ENCODE measurements at regions not wholly inside any gene's neighbourhood (a gene's known extent, or its start where the extent isn't known, plus 50 kb on each side); places are given as distances from the start of the nearest gene placed in this dataset.

DNA sequence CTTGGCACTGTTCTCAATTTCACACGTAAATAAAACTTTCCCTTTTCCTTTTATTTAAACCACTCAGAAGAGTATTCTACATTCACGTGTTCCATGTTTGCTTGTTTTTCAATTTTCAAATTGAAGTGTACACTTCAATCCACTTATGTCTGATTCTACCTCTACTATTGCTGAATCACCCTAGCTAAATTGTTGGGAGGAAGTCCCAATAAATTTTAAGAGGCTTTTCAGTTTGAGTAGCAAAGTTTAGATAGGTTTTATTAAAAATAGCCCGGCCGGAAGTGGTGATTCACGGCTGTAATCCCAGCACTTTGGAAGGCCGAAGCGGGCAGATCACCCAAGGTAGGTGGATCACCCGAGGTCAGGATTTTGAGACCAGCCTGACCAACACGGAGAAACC is 1414.7 kb upstream of the CELF2 start:
- Histone ChIP-seq H3K9me3 (no peaks in the 10 kb centered on the region), H3K4me1 (replicated peaks) (no peaks in the 10 kb centered on the region), H3K36me3 (no peaks in the 10 kb centered on the region), H3K27me3 (replicated peaks; ENCODE audit: insufficient read depth) (no peaks in the 10 kb centered on the region), H3K4me3 (no peak overlapping the region), H3K27ac (no peak overlapping the region)
- intact Hi-C loops (cut with DNase I) = no loop called here
- TF ChIP-seq POLR2A (IDR thresholded peaks at IDR 0.05) = no peak
- no peak for TF ChIP-seq POLR2AphosphoS5 (IDR thresholded peaks at IDR 0.05)
- TF ChIP-seq, protein P1, sequence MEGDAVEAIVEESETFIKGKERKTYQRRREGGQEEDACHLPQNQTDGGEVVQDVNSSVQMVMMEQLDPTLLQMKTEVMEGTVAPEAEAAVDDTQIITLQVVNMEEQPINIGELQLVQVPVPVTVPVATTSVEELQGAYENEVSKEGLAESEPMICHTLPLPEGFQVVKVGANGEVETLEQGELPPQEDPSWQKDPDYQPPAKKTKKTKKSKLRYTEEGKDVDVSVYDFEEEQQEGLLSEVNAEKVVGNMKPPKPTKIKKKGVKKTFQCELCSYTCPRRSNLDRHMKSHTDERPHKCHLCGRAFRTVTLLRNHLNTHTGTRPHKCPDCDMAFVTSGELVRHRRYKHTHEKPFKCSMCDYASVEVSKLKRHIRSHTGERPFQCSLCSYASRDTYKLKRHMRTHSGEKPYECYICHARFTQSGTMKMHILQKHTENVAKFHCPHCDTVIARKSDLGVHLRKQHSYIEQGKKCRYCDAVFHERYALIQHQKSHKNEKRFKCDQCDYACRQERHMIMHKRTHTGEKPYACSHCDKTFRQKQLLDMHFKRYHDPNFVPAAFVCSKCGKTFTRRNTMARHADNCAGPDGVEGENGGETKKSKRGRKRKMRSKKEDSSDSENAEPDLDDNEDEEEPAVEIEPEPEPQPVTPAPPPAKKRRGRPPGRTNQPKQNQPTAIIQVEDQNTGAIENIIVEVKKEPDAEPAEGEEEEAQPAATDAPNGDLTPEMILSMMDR (IDR thresholded peaks at IDR 0.05) = no peak
- DNase-seq (ENCODE audit: low spot score) = no peak
- 65% methylated on average over 9 of the region's 9 CpGs for WGBS

DNA sequence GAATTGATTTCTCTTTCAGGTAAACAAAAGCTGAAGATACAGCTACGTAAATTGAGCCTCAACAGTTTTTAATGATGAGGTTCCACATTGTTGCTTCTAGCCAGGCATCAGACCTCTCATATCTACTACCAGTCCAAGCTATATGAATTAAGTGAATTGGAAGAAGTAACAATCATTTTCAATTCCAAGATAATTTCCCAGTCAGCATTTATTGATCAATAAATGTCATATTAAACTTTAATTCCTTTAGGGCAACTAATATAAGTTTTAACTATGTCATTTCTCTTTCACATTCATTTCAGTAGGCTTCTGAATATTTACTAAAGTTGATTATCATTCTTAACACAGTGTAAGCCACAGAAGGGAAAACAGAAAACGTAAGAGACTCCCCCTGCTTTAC is 1413.7 kb upstream of the CELF2 start:
- TF ChIP-seq POLR2AphosphoS5 (IDR thresholded peaks at IDR 0.05) (no peak), POLR2A (IDR thresholded peaks at IDR 0.05) (no peak)
- TF ChIP-seq, protein P1 (IDR thresholded peaks at IDR 0.05) = no peak
- Histone ChIP-seq H3K9me3 (no peaks in the 10 kb centered on the region), H3K27me3 (replicated peaks; ENCODE audit: insufficient read depth) (no peaks in the 10 kb centered on the region), H3K4me3 (no peak overlapping the region), H3K27ac (no peak overlapping the region), H3K36me3 (no peaks in the 10 kb centered on the region), H3K4me1 (replicated peaks) (no peaks in the 10 kb centered on the region)
- no peak for DNase-seq (ENCODE audit: low spot score)
- WGBS = 39% methylated on average over 2 of the region's 2 CpGs
- intact Hi-C loops (cut with DNase I) = no loop called here

DNA sequence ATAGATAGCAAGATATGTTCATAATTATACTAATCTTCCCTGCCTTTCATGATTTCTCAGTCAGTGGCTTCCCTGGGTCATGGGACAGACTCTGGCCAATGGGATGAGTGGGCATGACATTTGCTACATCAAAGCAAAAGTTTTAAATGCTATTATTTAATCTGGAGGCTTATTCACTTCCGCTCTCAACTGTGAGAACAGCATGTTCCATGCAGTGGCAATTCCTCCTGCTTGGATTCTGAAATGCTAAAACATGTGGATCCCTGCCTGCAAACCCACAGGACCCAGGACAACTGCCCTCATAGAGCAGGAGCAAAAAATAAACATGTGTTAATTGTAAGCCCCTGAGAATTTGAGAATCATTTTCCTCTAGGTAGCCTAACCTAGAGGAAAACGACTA is 1412.4 kb upstream of the CELF2 start:
- 64% methylated on average over 2 of the region's 2 CpGs for WGBS
- H3K9me3 ChIP-seq = no peaks in the 10 kb centered on the region
- H3K27me3 ChIP-seq (replicated peaks; ENCODE audit: insufficient read depth) = no peaks in the 10 kb centered on the region
- H3K36me3 ChIP-seq = no peaks in the 10 kb centered on the region
- intact Hi-C loops (cut with DNase I) = no loop called here
- no peak overlapping the region for H3K4me3 ChIP-seq
- TF ChIP-seq POLR2AphosphoS5 (IDR thresholded peaks at IDR 0.05) = no peak
- no peak for TF ChIP-seq POLR2A (IDR thresholded peaks at IDR 0.05)
- TF ChIP-seq, protein P1 (IDR thresholded peaks at IDR 0.05) = no peak
- H3K4me1 ChIP-seq (replicated peaks) = no peaks in the 10 kb centered on the region
- H3K27ac ChIP-seq = no peak overlapping the region
- DNase-seq (ENCODE audit: low spot score) = no peak

DNA sequence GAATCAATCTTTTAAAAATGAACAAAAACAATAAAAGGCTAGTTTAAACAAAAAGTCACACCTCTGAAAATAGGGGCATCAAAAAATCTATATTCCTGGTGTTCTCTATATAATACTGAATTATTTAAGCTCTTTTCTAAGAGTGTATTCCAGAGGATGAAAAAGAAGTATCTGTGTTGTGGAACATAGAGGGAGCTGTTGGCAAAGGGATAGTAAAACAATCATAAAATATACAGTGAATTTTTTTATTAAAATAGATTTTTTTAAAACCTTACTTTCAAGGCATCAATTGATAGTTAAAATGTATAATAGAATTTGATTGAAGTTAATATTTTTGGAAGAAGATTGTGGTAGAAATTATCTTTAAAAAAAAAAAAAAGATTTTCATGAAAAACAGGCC is 1409.1 kb upstream of the CELF2 start:
- intact Hi-C loops (cut with DNase I) = no loop called here
- TF ChIP-seq POLR2AphosphoS5 (IDR thresholded peaks at IDR 0.05) = no peak
- TF ChIP-seq POLR2A (IDR thresholded peaks at IDR 0.05) = no peak
- TF ChIP-seq, protein P1 (IDR thresholded peaks at IDR 0.05) = peak in 2 of 4 experiments; percentile 15
- Histone ChIP-seq H3K27ac (no peak overlapping the region), H3K4me1 (replicated peaks) (no peaks in the 10 kb centered on the region), H3K4me3 (no peak overlapping the region), H3K36me3 (no peaks in the 10 kb centered on the region), H3K27me3 (replicated peaks; ENCODE audit: insufficient read depth) (no peaks in the 10 kb centered on the region), H3K9me3 (no peaks in the 10 kb centered on the region)
- DNase-seq (ENCODE audit: low spot score) = no peak

DNA sequence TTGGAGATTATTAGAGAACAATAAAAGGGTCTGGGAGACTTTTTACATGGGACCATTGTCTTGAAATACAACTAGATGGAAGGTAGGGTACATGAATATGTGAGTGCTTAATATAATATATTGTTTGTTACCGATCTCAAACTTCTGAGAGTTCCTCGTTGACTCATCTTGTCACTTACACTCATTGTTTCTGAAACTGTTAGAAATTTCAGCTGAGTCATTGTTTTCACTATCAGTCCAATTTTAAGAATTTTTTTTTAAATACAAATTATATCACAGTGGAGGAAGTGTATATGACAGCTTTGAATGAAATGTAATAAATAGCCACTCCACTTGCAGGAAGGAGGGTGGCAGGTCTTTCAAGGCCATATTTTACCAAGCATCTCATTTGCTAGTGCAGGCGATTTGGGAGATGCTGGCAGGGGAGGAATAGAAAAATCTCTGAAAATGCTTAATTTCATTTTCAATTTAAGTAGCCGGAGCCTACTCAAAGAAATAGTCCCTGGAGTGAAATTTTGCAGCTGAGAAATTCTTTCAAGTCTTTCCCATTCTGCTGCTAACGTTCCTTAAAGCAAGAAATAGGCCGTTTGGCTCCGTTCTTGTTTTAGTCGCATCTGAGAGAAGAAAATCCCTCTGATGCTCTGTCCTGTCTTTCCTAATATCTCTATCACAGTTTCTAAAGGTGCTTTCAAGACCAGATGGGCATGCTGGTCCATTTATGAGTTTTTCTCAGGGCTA is 1404.2 kb upstream of the CELF2 start:
- TF ChIP-seq, protein P1 (IDR thresholded peaks at IDR 0.05) = peak in 1 of 4 experiments; percentile 10
- TF ChIP-seq POLR2AphosphoS5 (IDR thresholded peaks at IDR 0.05) (no peak), POLR2A (IDR thresholded peaks at IDR 0.05) (no peak)
- H3K27me3 ChIP-seq (replicated peaks; ENCODE audit: insufficient read depth) = no peaks in the 10 kb centered on the region
- no peak for DNase-seq (ENCODE audit: low spot score)
- H3K4me3 ChIP-seq = no peak overlapping the region
- H3K4me1 ChIP-seq (replicated peaks) = no peaks in the 10 kb centered on the region
- H3K27ac ChIP-seq = no peak overlapping the region
- intact Hi-C loops (cut with DNase I) = loop anchor here (10.0 kb wide), 1 partner anchor 1061 kb away; no protein-coding TSS in a partner anchor
- H3K9me3 ChIP-seq = no peaks in the 10 kb centered on the region
- 78% methylated on average over 8 of the region's 8 CpGs for WGBS
- H3K36me3 ChIP-seq = no peaks in the 10 kb centered on the region
